Caco-2 (cell line): ENCODE measurements at regions not wholly inside any gene's neighbourhood (a gene's known extent, or its start where the extent isn't known, plus 50 kb on each side); places are given as distances from the start of the nearest gene placed in this dataset.

Experiments used
- BruUV-seq: library from RNA; stranded (reverse); fragments of 400-500 nt; replicated peaks from 2 replicates; lab custom pipeline; 2021; lab: Mats Ljungman, UMichigan
- CTCF ChIA-PET: fragments of 300-600 bp; sonication (Branson Sonifier 250); formaldehyde crosslinking; loops from one replicate; lab custom pipeline; 2022; ENCODE audit warnings: antibody characterized with exemption; lab: Charles Lee
- POLR2A ChIA-PET: fragments of 300-600 bp; sonication (Branson Sonifier 250); formaldehyde crosslinking; loops from one replicate; lab custom pipeline; 2022; ENCODE audit warnings: antibody characterized with exemption; lab: Charles Lee
- DNase-seq, 2 experiments: peaks; one replicate each; pipeline versions ENCODE4 v3.0.0 to v3.0.0-alpha.2; 2020 to 2022
- H3K27me3 ChIP-seq: replicated peaks from 2 replicates; pipeline ENCODE4 v1.6.0; 2011; ENCODE audit warnings: low read length; ENCODE audit not compliant: control insufficient read depth, insufficient read depth
- H3K36me3 ChIP-seq: 2 replicates; pipeline ENCODE4 v1.5.1; 2011; ENCODE audit warnings: low read length; ENCODE audit not compliant: control insufficient read depth, insufficient read depth
- H3K4me1 ChIP-seq: fragments of 250-450 bp; sonication (Bioruptor Pico); 2 replicates; pipeline ENCODE4 v1.5.1; 2020; ENCODE audit warnings: mild to moderate bottlenecking
- H3K4me3 ChIP-seq: 2 replicates; pipeline ENCODE4 v1.5.1; 2011; ENCODE audit warnings: low read depth, mild to moderate bottlenecking, control low read depth, low read length
- H3K9me3 ChIP-seq: fragments of 250-450 bp; sonication (Bioruptor Pico); 2 replicates; pipeline ENCODE4 v1.5.1; 2020; ENCODE audit warnings: mild to moderate bottlenecking, moderate library complexity
- H3K27ac Mint-ChIP-seq: one replicate; pipeline ENCODE4 v1.8.0; 2022; ENCODE audit warnings: mixed read lengths; ENCODE audit not compliant: unreplicated experiment
- H3K27me3 Mint-ChIP-seq: one replicate; pipeline ENCODE4 v1.8.0; 2022; ENCODE audit warnings: mixed read lengths; ENCODE audit not compliant: insufficient read depth, unreplicated experiment
- H3K36me3 Mint-ChIP-seq: one replicate; pipeline ENCODE4 v1.8.0; 2022; ENCODE audit warnings: mild to moderate bottlenecking, mixed read lengths; ENCODE audit not compliant: insufficient read depth, unreplicated experiment
- H3K4me1 Mint-ChIP-seq: one replicate; pipeline ENCODE4 v1.8.0; 2022; ENCODE audit warnings: low read depth, mixed read lengths; ENCODE audit not compliant: unreplicated experiment
- H3K4me3 Mint-ChIP-seq: one replicate; pipeline ENCODE4 v1.8.0; 2022; ENCODE audit warnings: mild to moderate bottlenecking, moderate library complexity, mixed read lengths; ENCODE audit not compliant: unreplicated experiment
- H3K9me3 Mint-ChIP-seq: one replicate; pipeline ENCODE4 v1.8.0; 2022; ENCODE audit warnings: mixed read lengths; ENCODE audit not compliant: unreplicated experiment
- CTCF ChIP-seq, 2 experiments: fragments of 200-600 bp in 1 of 2; IDR thresholded peaks; 1 replicate in 1 of 2; 2 replicates in 1 of 2; pipeline versions ENCODE4 v1.5.1 to v1.8.0; 2011 to 2022; ENCODE audit warnings: antibody characterized with exemption in 1 of 2, control low read depth in 1 of 2, inconsistent platforms in 1 of 2, low read depth in 1 of 2, low read length in 1 of 2, mild to moderate bottlenecking in 1 of 2, moderate library complexity in 1 of 2; ENCODE audit not compliant: insufficient read depth in 1 of 2, severe bottlenecking in 1 of 2, unreplicated experiment in 1 of 2
- intact Hi-C: fragments of 100-400 bp; cut with micrococcal nuclease; formaldehyde crosslinking; loops from one replicate; pipeline ENCODE4 v1.10.0; 2022; ENCODE audit not compliant: unreplicated experiment

DNA sequence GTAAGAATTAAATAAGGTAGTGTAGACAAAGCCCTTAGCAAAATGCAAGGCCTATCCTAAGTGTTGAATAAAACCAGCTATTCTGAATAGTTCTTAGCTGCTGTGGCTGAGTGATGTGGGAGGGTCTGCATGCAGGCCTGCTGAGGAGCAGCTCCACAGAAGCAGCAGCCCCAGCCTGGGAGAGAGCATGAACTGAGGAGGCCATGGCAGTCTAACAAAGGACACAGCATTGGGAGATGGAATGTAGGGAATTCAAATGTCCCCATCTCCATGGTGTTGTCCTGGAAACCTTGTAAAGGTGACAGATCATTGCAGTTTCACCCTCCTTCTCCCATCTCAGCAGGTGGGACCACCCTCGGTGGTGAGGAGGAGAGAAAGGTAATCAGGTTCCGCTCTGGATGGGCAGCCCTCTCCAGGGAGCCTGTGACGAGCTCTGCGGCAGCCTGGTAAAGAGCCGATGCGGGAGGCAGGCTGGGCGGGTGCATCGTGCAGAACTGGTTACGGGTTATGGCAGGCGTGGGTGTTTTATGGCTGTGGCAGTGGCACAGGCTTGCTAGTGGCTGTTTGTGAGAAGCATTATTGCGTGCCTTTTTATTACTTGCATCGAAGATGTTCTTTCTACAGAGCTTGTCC is 199.9 kb upstream of the GLRA1 start:
- Histone ChIP-seq H3K27me3 (no peaks in the 10 kb centered on the region), H3K4me1 (no peaks in the 10 kb centered on the region), H3K4me3 (no peak overlapping the region), H3K36me3 (no peaks in the 10 kb centered on the region), H3K9me3 (no peaks in the 10 kb centered on the region)
- no peaks in the 10 kb centered on the region for H3K36me3 Mint-ChIP-seq
- ChIA-PET POLR2A (no interaction called here), CTCF (no interaction called here)
- H3K4me3 Mint-ChIP-seq = no peak overlapping the region
- BruUV-seq = no TSS peak
- TF ChIP-seq CTCF (IDR thresholded peaks at IDR 0.05; ENCODE audit: insufficient read depth in 1 of 2, low read depth in 1 of 2, low read length in 1 of 2, severe bottlenecking in 1 of 2, unreplicated experiment in 1 of 2) = no peak
- H3K9me3 Mint-ChIP-seq = no peaks in the 10 kb centered on the region
- no peaks in the 10 kb centered on the region for H3K4me1 Mint-ChIP-seq
- H3K27me3 Mint-ChIP-seq = peaks cover 9% of the 10 kb centered on the region
- intact Hi-C loops = no loop called here
- H3K27ac Mint-ChIP-seq = no peak overlapping the region
- DNase-seq = no peak

GRCh38 chr5:152118676-152119470 is 194.2 kb upstream of the GLRA1 start:
- Mint-ChIP-seq H3K4me1 (no peaks in the 10 kb centered on the region), H3K9me3 (no peaks in the 10 kb centered on the region), H3K27me3 (peaks cover 11% of the 10 kb centered on the region), H3K4me3 (no peak overlapping the region), H3K36me3 (no peaks in the 10 kb centered on the region), H3K27ac (no peak overlapping the region)
- ChIA-PET CTCF (no interaction called here), POLR2A (no interaction called here)
- intact Hi-C loops = no loop called here
- DNase-seq = no peak
- peaks cover 1% of the 10 kb centered on the region; the same call in 1 of the 2 replicates for H3K27me3 ChIP-seq
- H3K36me3 ChIP-seq = no peaks in the 10 kb centered on the region
- no peaks in the 10 kb centered on the region for H3K4me1 ChIP-seq
- H3K4me3 ChIP-seq = no peak overlapping the region
- no peaks in the 10 kb centered on the region for H3K9me3 ChIP-seq
- no peak for TF ChIP-seq CTCF (IDR thresholded peaks at IDR 0.05; ENCODE audit: insufficient read depth in 1 of 2, low read depth in 1 of 2, low read length in 1 of 2, severe bottlenecking in 1 of 2, unreplicated experiment in 1 of 2)
- BruUV-seq = no TSS peak

DNA sequence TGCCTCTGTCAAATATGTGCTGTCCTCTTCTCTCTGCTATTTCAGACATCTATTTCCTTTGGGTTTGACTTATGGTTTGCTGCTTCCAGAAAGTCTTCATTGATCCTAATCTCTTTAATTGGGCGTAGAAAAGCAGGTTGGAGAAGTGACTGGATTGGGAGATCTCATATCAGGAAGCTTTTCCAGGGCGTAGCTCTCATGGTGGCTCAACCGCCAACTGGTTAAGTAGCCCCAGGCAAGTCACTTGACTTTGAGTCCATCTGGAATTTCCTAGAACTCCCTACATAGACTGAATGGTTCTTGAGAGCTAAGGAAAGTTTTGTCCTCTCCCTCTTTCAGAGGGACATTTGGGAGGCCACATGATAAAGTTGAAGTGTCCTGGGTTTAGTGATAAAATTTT is 192.3 kb upstream of the GLRA1 start:
- ChIA-PET POLR2A (no interaction called here), CTCF (no interaction called here)
- H3K9me3 Mint-ChIP-seq = no peaks in the 10 kb centered on the region
- no peaks in the 10 kb centered on the region for H3K9me3 ChIP-seq
- H3K27me3 Mint-ChIP-seq = peaks cover 11% of the 10 kb centered on the region
- no peak for DNase-seq
- H3K4me1 Mint-ChIP-seq = no peaks in the 10 kb centered on the region
- H3K36me3 Mint-ChIP-seq = no peaks in the 10 kb centered on the region
- H3K4me3 ChIP-seq = no peak overlapping the region
- H3K4me3 Mint-ChIP-seq = no peak overlapping the region
- no peaks in the 10 kb centered on the region for H3K4me1 ChIP-seq
- intact Hi-C loops = no loop called here
- no peak overlapping the region for H3K27ac Mint-ChIP-seq
- BruUV-seq = no TSS peak
- no peaks in the 10 kb centered on the region for H3K36me3 ChIP-seq
- peaks cover 1% of the 10 kb centered on the region; the same call in 1 of the 2 replicates for H3K27me3 ChIP-seq
- no peak for TF ChIP-seq CTCF (IDR thresholded peaks at IDR 0.05; ENCODE audit: insufficient read depth in 1 of 2, low read depth in 1 of 2, low read length in 1 of 2, severe bottlenecking in 1 of 2, unreplicated experiment in 1 of 2)
